GM21515 (cell line): ENCODE measurements at regions not wholly inside any gene's neighbourhood (a gene's known extent, or its start where the extent isn't known, plus 50 kb on each side); places are given as distances from the start of the nearest gene placed in this dataset.

ENCODE experiments used
- ATAC-seq: cut with Tn5 transposase; IDR thresholded peaks from one replicate; pipeline ENCODE4 v1.9.1; 2021; ENCODE audit not compliant: unreplicated experiment

DNA sequence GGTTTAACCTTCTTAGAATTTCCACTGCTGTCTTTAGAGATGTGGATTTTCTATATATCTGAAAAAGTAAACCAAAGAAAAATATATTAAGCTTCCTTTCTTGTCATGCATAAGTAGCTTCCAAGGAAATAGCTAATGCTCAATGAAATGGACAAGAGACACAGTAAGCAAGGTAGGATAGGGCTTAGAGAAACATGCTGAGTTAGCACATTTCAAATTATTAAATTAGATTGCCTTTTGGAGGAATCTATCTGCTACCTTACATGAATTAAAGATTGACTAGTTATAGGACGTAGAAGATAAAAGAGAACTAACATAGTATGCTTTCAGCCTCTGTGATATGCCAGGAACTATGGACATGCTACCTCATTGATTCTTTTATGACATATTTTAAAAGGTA is 824.6 kb downstream of the TUSC7 start:
- no peak for ATAC-seq

DNA sequence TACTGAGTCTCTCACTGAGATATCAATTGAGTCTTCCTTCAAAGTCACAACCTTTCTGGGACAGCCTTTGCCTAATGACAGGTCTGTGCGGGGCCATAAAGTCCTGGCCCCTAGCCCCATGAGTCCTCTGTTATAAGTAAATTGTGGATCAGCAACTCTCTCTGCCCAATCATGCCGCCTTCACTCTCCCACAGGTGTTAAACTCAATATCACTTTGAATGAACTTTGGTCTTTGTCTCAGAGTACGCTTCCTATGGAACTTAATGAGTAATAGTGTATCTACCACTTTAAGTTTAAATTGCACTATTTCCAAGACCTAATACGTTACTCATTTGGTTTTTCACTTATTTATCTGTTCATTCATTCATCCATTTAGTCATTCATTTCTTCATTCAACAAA is 826.4 kb downstream of the TUSC7 start:
- ATAC-seq = no peak

DNA sequence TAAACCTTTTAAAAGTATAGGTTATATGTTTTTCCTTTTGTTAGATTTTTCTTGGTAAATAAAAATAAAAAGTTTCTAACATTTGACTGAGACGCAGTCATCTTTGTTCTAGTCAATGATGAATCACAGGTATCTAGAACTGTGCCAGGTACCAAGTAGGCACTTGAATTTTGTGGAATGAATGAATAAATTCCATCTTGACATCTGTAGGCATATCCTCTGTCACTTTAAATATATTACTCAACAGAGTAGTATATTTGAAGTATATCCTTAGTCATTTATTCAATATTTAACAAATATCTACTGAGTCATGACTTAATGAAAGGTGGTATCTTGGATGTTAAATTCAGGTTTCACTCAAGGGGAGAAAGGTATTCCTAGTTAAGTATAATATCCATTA is 828.4 kb downstream of the TUSC7 start:
- no peak for ATAC-seq

DNA sequence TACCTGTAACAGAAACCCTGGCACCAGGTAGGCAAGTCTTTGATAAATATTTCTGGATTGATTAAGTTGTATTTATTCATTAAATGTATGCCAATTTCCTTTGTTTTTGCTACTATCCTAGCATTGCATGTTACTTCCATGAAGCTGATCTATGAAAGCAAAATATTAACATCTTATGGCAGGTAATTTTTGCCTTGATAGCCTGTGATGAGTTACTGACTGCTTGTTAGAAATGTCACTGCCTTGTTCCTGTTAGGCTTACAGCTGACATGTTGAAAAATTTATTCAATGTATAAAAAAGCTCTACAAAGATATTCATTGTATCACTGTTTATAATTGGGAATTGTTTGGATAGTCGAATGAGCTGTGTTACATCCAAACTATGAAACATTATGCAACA is 830.1 kb downstream of the TUSC7 start:
- no peak for ATAC-seq

- no peak for ATAC-seq
Measured at GRCh38 chr3:117540597-117540996, 831.0 kb downstream of the TUSC7 start.

GRCh38 chr3:117541721-117542120 is 832.1 kb downstream of the TUSC7 start:
- no peak for ATAC-seq

- ATAC-seq = no peak
Measured at GRCh38 chr3:117543521-117543920, 833.9 kb downstream of the TUSC7 start.

DNA sequence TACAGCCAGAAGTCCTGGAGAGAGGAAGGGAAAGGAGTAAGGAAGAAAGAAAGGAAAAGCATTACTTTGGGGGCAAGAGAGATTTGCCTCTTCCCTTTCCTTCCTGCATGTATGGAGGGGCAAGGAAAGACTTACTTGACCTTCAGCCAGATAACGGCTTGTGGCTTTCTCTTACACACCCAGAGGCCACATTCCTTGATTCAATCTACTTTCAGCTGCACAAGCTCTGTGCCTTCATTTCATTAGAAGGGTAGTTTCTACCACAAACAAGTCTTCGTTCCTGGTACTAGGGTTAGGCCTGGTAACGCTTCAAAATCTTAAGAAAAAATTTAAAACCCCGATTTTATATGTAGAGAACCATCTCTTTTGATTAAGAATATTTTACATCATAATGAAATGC is 835.9 kb downstream of the TUSC7 start:
- ATAC-seq = no peak

GRCh38 chr3:117547956-117548550 is 838.5 kb downstream of the TUSC7 start:
- ATAC-seq = no peak

DNA sequence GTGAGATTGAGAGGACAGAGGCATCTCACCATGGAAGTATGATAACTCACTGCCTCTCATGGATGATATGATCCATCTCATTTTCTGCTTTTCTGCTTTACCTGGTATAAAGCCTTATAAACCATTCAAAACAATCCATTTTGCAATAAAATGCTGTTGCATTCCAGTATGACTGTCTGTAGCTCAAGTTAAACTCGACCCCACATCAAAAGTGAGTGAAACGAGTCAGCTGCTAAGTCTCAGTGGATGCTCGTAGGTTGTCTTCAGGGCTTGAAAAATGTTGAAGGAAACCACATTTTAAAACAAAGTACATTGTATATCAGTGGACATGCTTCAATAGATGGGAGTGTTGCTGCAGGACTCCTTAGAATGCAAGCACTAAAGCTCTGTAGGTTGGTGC is 839.0 kb downstream of the TUSC7 start:
- no peak for ATAC-seq

DNA sequence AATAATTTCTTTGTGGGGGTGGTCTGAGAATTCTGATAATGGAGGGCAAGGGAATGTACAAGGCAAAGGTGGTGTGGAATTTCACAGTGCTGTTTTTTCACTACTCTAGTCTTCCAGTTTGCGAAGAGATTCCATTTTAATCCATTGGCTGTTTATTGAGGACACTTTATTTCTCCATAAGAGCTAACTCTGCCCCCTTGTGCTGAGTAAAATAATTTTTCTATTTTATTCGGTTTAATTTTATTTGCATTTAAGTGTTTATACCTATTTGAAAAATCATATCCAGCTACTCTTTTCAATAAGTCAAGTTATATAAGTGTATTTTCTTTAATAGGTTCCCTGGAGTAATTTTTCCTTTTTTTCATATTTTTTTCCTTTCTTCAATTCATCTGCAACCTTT is 840.1 kb downstream of the TUSC7 start:
- ATAC-seq = no peak

- ATAC-seq = no peak
Measured at GRCh38 chr3:117550766-117551165, 841.2 kb downstream of the TUSC7 start.

DNA sequence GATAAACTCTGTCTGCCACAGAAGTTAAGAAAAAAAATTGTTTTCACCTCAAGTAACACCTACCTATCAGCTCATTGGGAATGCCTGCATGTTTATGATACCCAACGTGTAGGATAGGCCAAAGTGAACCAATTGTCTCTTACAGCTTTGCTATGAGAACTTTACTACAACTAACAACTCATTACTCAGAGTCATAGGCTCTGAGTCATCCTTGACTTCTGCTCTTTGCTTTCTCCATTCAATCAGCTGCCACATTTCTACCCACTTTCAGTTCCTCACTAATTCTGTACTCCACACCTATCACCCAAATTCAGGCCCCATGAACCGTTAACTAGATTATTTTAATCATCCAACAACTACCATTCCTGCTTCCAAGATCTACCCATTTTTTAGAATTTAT is 843.9 kb downstream of the TUSC7 start:
- ATAC-seq = peak; percentile 89

DNA sequence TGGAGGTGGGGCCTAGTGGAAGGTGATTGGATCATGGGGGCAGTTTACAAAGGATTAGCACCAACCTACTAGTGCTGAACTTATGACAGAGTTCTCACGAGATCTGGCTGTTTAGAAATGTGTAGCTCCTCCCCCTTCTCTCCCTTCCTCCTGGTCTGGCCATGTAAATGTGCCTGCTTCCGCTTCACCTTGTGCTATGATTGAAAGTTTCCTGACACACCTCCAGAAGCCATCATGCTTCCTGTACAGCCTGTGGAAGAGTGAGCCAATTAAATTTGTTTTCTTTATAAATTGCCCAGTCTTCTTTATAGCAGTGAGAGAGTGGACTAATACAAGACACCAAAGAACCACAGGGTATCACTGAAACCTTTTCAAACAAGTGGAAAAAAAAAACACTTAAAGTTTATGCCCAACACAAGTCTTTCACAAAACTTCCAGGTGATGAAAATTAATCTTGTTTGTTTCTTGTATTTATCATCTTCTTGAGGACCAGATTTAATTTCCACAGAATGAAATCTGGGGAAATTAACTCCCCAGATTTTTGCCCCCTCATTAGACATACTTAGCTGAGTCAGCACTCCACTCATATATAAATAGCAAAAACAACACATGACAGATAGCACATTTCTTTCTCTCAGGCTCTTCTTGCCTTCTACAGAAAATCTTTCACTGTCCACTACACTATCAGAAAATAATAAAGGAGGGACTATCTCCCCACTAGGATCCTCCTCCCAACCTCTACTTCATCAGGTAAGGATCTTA is 847.2 kb downstream of the TUSC7 start:
- no peak for ATAC-seq

DNA sequence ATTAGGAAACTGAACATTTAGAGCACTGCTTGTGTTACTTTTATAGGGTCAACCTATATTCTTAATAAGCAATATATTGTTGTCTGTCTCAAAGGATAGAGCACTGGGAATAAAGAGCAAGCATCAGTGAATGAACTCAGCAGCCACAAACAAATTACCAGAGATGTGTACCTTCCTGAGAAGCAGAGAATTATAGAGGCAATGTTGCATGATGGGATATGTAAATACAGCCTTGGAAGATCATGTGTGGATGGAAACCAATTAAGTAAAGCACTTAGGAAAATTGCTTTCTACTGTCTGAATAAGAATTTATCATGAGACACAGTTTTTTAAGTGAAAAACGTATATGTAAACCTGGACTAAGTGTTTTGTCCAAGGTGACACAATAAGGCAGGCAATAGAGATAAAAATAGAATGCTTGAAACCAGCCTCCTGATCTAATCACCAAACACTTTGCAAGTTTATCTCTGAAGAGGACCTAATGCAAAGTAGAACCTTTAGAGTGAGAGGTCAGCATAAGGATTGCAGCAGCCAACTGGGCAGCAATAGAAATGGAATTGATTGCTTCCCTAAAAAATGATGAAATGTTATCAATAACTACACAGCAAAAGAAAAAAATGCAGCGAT is 848.0 kb downstream of the TUSC7 start:
- no peak for ATAC-seq

DNA sequence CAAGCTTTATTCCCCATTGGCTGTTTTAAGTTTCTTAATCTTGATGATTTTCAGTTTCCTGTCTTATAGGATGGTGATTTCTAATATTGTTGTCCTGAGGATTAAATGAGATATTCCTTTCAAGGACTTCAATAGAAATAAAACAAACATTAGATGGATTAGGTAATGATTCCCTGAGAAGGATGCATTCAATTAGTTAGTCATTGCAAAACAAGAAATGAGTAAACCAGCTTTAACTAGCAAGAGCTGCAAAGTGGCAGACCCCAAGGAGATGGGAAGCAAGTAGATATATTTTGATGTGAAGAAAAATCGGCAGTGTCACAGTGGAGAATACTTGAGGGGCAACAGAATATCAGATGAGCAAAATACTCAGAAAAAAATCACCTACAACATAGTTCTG is 849.1 kb downstream of the TUSC7 start:
- no peak for ATAC-seq

DNA sequence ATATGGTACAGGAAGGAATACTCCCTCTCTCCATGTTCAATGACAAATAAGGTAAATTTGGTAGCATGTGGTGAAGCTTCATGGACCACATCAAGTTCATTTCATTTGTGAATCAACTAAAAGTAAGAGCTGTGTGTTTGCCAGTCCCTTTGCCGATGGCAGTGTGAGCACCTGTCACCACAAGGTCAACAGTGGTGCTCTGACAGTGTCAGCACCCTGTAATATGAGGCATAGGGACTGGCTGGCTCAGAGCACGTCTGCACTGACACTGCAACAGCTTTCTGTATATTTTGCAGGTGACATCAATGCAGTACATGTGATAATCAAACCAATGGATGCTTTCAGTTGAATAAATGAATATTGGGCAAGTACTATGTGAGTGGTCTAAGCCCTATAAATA is 852.4 kb downstream of the TUSC7 start:
- no peak for ATAC-seq

DNA sequence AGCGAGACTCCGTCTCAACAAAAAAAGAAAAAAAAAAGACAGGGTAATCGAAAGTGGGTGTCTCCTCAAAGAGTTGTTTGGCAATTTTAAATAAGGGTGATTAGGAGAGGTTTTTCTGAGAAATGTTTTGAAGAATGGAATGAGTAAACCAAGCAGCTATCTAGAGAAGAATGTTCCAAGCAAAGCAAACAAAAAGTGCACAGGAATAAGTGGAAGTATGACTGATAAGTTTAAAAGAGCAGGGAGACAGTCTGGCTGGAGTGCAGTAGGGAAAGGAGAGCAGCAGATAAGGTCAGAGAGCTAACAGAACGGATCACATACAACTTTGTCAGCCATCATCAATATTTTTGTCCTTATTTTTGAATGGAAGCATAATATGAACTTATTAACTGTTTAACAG is 853.5 kb downstream of the TUSC7 start:
- no peak for ATAC-seq

- no peak for ATAC-seq
Measured at GRCh38 chr3:117565777-117566176, 856.2 kb downstream of the TUSC7 start.

DNA sequence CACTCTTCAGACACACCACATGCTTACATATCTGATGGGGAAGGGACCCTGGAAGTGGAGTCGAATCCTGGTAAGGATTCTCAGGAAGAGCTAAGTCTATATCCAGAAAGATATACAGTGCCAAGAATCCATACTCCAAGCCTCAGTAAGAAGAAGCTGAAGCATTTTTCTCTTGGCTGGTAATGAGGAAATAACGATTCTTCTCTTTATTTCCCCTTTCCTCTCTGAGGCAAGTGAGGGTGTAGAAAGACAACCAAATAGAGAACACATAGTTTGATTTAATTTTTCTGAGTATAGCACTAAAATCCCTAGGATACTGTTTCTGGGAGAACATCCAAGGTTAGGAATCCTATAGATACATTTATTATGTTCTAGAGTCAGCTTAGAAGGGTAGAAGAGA is 857.3 kb downstream of the TUSC7 start:
- ATAC-seq = no peak

DNA sequence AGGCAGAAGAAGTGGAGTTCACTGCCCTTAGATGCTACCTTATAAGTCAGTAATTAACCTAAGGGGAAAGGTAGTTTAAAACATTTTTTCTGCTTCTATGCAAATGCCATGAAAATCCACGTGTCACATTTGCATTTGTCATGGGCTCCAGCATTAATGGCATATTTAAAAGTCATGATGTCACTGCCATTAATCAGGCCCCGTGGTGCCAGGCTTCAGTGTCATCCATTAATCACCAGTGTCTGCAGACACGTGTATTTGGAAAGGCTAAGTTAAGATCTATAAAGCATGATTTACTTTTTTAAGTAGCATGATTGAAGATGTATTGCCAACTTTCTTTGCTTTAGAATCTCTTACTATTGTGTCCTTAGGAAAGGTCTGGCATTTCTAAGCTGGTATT is 857.8 kb downstream of the TUSC7 start:
- ATAC-seq = no peak

GRCh38 chr3:117567906-117568305 is 858.3 kb downstream of the TUSC7 start:
- ATAC-seq = no peak

DNA sequence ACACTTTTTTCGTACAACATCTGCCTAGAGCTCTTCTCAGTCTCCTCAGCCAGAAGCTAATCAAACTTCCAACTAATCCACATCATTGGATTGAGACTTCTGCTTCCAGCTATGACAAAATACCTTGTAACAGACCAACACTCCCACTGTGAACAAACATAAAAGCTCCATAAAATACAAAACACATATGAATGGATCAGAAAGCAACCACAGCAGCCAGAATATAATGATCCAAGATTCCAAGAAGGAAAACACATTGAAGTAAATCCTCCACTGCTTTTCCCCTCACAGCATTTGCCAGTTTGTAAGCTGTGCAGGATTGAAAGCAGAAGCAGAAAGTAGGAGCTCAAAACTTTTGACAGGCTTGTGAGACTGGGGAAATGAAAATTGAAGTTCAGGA is 863.2 kb downstream of the TUSC7 start:
- no peak for ATAC-seq
